ENCODE measurements at regions not wholly inside any gene's neighbourhood (a gene's known extent, or its start where the extent isn't known, plus 50 kb on each side); places are given as distances from the start of the nearest gene placed in this dataset.

- TF ChIP-seq CTCF (IDR thresholded peaks at IDR 0.05) (no peak), POLR2A (IDR thresholded peaks at IDR 0.05) (no peak)
These were observed 259.1 kb upstream of the ADAMTS5 start for GRCh38 chr21:27225940-27226339.
